Tibial nerve (tissue), 4 donors: ENCODE measurements at regions not wholly inside any gene's neighbourhood (a gene's known extent, or its start where the extent isn't known, plus 50 kb on each side); places are given as distances from the start of the nearest gene placed in this dataset.

Experiments
- CTCF ChIP-seq, 5 experiments: fragments of 200-600 bp in 3 of 5; fragments of 450-650 bp in 2 of 5; sonication (generic) in 3 of 5; IDR thresholded peaks; one replicate each; pipeline ENCODE4 v1.5.1; 2016 to 2019; ENCODE audit warnings: antibody characterized with exemption in 5 of 5, mild to moderate bottlenecking in 3 of 5, moderate library complexity in 2 of 5
- EP300 ChIP-seq, 2 donors: sonication (generic); formaldehyde crosslinking; IDR thresholded peaks; one replicate each; pipeline ENCODE4 v1.6.1; 2017; ENCODE audit warnings: antibody characterized with exemption in 2 of 2, mild to moderate bottlenecking in 1 of 2

DNA sequence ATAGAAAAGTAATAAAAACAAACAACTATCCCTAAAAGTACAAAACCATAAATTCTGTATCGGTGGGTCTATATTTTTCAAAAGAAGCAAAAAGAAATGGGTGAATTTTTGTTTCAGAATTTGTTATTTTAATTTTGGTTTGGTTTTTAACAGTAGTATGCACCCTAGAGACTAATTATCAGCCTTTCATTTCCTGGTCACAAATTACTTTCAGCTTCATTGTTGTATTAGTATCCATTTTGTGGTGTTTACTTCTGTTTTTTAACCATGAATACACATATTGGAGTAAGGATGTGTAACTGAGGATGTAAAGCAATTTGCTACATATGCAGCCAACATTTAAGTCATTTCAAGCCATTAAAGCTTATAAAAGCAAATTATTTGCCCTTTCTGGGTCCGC lies 97.8 kb downstream of the LUZP4 start:
- TF ChIP-seq CTCF (IDR thresholded peaks at IDR 0.05) (no peak), EP300 (IDR thresholded peaks at IDR 0.05) (no peak)
